NT2/D1 (cell line): ENCODE measurements at regions not wholly inside any gene's neighbourhood (a gene's known extent, or its start where the extent isn't known, plus 50 kb on each side); places are given as distances from the start of the nearest gene placed in this dataset.

Source experiments
- SUZ12 ChIP-seq: IDR thresholded peaks from 2 replicates; pipeline ENCODE4 v1.6.1; 2011; ENCODE audit not compliant: insufficient read length, insufficient read depth; ENCODE audit errors: extremely low read depth
- ZNF274 ChIP-seq: IDR thresholded peaks from 2 replicates; pipeline ENCODE4 v1.6.1; 2011; ENCODE audit warnings: mild to moderate bottlenecking, low read depth, low read length

- TF ChIP-seq SUZ12, result no peak
- no peak for TF ChIP-seq ZNF274
Observed at GRCh38 chr7:52863652-52864051, 171.8 kb upstream of the POM121L12 start.
